Caco-2 (cell line): ENCODE measurements at regions not wholly inside any gene's neighbourhood (a gene's known extent, or its start where the extent isn't known, plus 50 kb on each side); places are given as distances from the start of the nearest gene placed in this dataset.

Experiments used
- BruUV-seq: library from RNA; stranded (reverse); fragments of 400-500 nt; replicated peaks from 2 replicates; lab custom pipeline; 2021; lab: Mats Ljungman, UMichigan
- CTCF ChIA-PET: fragments of 300-600 bp; sonication (Branson Sonifier 250); formaldehyde crosslinking; loops from one replicate; lab custom pipeline; 2022; ENCODE audit warnings: antibody characterized with exemption; lab: Charles Lee
- POLR2A ChIA-PET: fragments of 300-600 bp; sonication (Branson Sonifier 250); formaldehyde crosslinking; loops from one replicate; lab custom pipeline; 2022; ENCODE audit warnings: antibody characterized with exemption; lab: Charles Lee
- DNase-seq, 2 experiments: peaks; one replicate each; pipeline versions ENCODE4 v3.0.0 to v3.0.0-alpha.2; 2020 to 2022
- H3K27me3 ChIP-seq: replicated peaks from 2 replicates; pipeline ENCODE4 v1.6.0; 2011; ENCODE audit warnings: low read length; ENCODE audit not compliant: control insufficient read depth, insufficient read depth
- H3K36me3 ChIP-seq: 2 replicates; pipeline ENCODE4 v1.5.1; 2011; ENCODE audit warnings: low read length; ENCODE audit not compliant: control insufficient read depth, insufficient read depth
- H3K4me1 ChIP-seq: fragments of 250-450 bp; sonication (Bioruptor Pico); 2 replicates; pipeline ENCODE4 v1.5.1; 2020; ENCODE audit warnings: mild to moderate bottlenecking
- H3K4me3 ChIP-seq: 2 replicates; pipeline ENCODE4 v1.5.1; 2011; ENCODE audit warnings: low read depth, mild to moderate bottlenecking, control low read depth, low read length
- H3K9me3 ChIP-seq: fragments of 250-450 bp; sonication (Bioruptor Pico); 2 replicates; pipeline ENCODE4 v1.5.1; 2020; ENCODE audit warnings: mild to moderate bottlenecking, moderate library complexity
- H3K27ac Mint-ChIP-seq: one replicate; pipeline ENCODE4 v1.8.0; 2022; ENCODE audit warnings: mixed read lengths; ENCODE audit not compliant: unreplicated experiment
- H3K27me3 Mint-ChIP-seq: one replicate; pipeline ENCODE4 v1.8.0; 2022; ENCODE audit warnings: mixed read lengths; ENCODE audit not compliant: insufficient read depth, unreplicated experiment
- H3K36me3 Mint-ChIP-seq: one replicate; pipeline ENCODE4 v1.8.0; 2022; ENCODE audit warnings: mild to moderate bottlenecking, mixed read lengths; ENCODE audit not compliant: insufficient read depth, unreplicated experiment
- H3K4me1 Mint-ChIP-seq: one replicate; pipeline ENCODE4 v1.8.0; 2022; ENCODE audit warnings: low read depth, mixed read lengths; ENCODE audit not compliant: unreplicated experiment
- H3K4me3 Mint-ChIP-seq: one replicate; pipeline ENCODE4 v1.8.0; 2022; ENCODE audit warnings: mild to moderate bottlenecking, moderate library complexity, mixed read lengths; ENCODE audit not compliant: unreplicated experiment
- H3K9me3 Mint-ChIP-seq: one replicate; pipeline ENCODE4 v1.8.0; 2022; ENCODE audit warnings: mixed read lengths; ENCODE audit not compliant: unreplicated experiment
- intact Hi-C: fragments of 100-400 bp; cut with micrococcal nuclease; formaldehyde crosslinking; loops from one replicate; pipeline ENCODE4 v1.10.0; 2022; ENCODE audit not compliant: unreplicated experiment
- TF ChIP-seq, protein P1 (sequence below), 2 experiments: fragments of 200-600 bp in 1 of 2; IDR thresholded peaks; 1 replicate in 1 of 2; 2 replicates in 1 of 2; pipeline versions ENCODE4 v1.5.1 to v1.8.0; 2011 to 2022; ENCODE audit warnings: antibody characterized with exemption in 1 of 2, control low read depth in 1 of 2, inconsistent platforms in 1 of 2, low read depth in 1 of 2, low read length in 1 of 2, mild to moderate bottlenecking in 1 of 2, moderate library complexity in 1 of 2; ENCODE audit not compliant: insufficient read depth in 1 of 2, severe bottlenecking in 1 of 2, unreplicated experiment in 1 of 2

DNA sequence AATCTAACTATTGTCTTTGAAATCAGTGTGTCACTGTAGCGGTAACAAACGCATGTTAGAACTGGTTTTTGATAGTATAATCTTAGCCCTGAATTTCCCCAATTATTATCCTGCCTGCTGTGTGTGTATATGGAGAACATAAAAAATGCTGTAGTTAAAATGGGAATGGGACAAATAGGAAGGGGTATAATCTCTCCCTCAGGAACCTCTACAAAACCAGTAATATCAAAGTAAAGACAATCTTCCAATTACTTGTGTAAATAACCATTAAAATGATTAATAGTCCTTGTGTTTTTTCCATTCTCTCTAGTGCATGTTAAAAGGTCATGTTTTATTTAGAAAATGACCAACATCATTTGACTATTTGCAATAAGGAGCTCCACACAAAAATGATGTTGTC, 200.1 kb upstream of the TMTC1 start:
- DNase-seq = no peak
- TF ChIP-seq, protein P1, sequence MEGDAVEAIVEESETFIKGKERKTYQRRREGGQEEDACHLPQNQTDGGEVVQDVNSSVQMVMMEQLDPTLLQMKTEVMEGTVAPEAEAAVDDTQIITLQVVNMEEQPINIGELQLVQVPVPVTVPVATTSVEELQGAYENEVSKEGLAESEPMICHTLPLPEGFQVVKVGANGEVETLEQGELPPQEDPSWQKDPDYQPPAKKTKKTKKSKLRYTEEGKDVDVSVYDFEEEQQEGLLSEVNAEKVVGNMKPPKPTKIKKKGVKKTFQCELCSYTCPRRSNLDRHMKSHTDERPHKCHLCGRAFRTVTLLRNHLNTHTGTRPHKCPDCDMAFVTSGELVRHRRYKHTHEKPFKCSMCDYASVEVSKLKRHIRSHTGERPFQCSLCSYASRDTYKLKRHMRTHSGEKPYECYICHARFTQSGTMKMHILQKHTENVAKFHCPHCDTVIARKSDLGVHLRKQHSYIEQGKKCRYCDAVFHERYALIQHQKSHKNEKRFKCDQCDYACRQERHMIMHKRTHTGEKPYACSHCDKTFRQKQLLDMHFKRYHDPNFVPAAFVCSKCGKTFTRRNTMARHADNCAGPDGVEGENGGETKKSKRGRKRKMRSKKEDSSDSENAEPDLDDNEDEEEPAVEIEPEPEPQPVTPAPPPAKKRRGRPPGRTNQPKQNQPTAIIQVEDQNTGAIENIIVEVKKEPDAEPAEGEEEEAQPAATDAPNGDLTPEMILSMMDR (IDR thresholded peaks at IDR 0.05; ENCODE audit: insufficient read depth in 1 of 2, low read depth in 1 of 2, low read length in 1 of 2, severe bottlenecking in 1 of 2, unreplicated experiment in 1 of 2) = no peak
- peaks cover 1% of the 10 kb centered on the region; the same call in 1 of the 2 replicates for H3K9me3 ChIP-seq
- intact Hi-C loops = no loop called here
- no peak overlapping the region for H3K4me3 ChIP-seq
- H3K27me3 ChIP-seq = no peaks in the 10 kb centered on the region
- H3K4me3 Mint-ChIP-seq = no peak overlapping the region
- H3K36me3 ChIP-seq = no peaks in the 10 kb centered on the region
- no peaks in the 10 kb centered on the region for H3K36me3 Mint-ChIP-seq
- H3K27ac Mint-ChIP-seq = no peak overlapping the region
- ChIA-PET CTCF (interaction anchor here (0.7 kb wide), 1 partner anchor 113 kb away, joined by 3 read pairs; no protein-coding TSS in a partner anchor), POLR2A (no interaction called here)
- BruUV-seq = no TSS peak
- H3K4me1 ChIP-seq = no peaks in the 10 kb centered on the region
- H3K27me3 Mint-ChIP-seq = no peaks in the 10 kb centered on the region
- peaks cover 12% of the 10 kb centered on the region for H3K9me3 Mint-ChIP-seq
- no peaks in the 10 kb centered on the region for H3K4me1 Mint-ChIP-seq

DNA sequence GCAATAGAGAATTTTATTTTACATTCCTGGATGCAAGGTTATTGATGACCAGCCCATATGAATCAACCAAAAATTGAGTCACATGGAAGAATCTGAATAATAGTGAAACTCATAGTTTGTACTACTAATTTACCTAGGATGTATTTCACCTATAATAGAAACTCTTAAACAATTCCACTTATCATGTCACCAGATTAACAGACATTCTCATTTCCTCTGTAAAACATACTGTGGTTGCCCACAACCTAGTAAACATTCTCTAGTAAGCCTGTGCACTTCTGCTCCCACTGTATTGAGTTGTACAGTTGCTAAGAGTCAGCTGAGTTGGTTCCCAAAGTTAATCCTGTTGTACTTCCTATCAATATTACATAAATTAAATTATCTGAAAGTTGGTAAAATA, 196.6 kb upstream of the TMTC1 start:
- intact Hi-C loops = no loop called here
- Mint-ChIP-seq H3K9me3 (peaks cover 4% of the 10 kb centered on the region), H3K27ac (no peak overlapping the region), H3K27me3 (peaks cover 7% of the 10 kb centered on the region), H3K4me3 (no peak overlapping the region), H3K4me1 (no peaks in the 10 kb centered on the region), H3K36me3 (no peaks in the 10 kb centered on the region)
- CTCF ChIA-PET = no interaction called here
- POLR2A ChIA-PET = no interaction called here
- Histone ChIP-seq H3K36me3 (no peaks in the 10 kb centered on the region), H3K27me3 (no peaks in the 10 kb centered on the region), H3K9me3 (no peaks in the 10 kb centered on the region), H3K4me3 (no peak overlapping the region), H3K4me1 (no peaks in the 10 kb centered on the region)
- TF ChIP-seq, protein P1 (IDR thresholded peaks at IDR 0.05; ENCODE audit: insufficient read depth in 1 of 2, low read depth in 1 of 2, low read length in 1 of 2, severe bottlenecking in 1 of 2, unreplicated experiment in 1 of 2) = no peak
- BruUV-seq = no TSS peak
- no peak for DNase-seq

GRCh38 chr12:29971446-29971845, 187.7 kb upstream of the TMTC1 start:
- intact Hi-C loops = no loop called here
- Mint-ChIP-seq H3K4me1 (no peaks in the 10 kb centered on the region), H3K27ac (no peak overlapping the region), H3K9me3 (no peaks in the 10 kb centered on the region), H3K27me3 (peaks cover 8% of the 10 kb centered on the region), H3K4me3 (no peak overlapping the region), H3K36me3 (no peaks in the 10 kb centered on the region)
- no peaks in the 10 kb centered on the region for H3K27me3 ChIP-seq
- no peaks in the 10 kb centered on the region for H3K36me3 ChIP-seq
- CTCF ChIA-PET = no interaction called here
- no peak overlapping the region for H3K4me3 ChIP-seq
- DNase-seq = no peak
- H3K9me3 ChIP-seq = no peaks in the 10 kb centered on the region
- TF ChIP-seq, protein P1 (IDR thresholded peaks at IDR 0.05; ENCODE audit: insufficient read depth in 1 of 2, low read depth in 1 of 2, low read length in 1 of 2, severe bottlenecking in 1 of 2, unreplicated experiment in 1 of 2) = no peak
- BruUV-seq = no TSS peak
- H3K4me1 ChIP-seq = no peaks in the 10 kb centered on the region
- POLR2A ChIA-PET = no interaction called here
